Bronchial epithelial cell (primary cell): ENCODE measurements at regions not wholly inside any gene's neighbourhood (a gene's known extent, or its start where the extent isn't known, plus 50 kb on each side); places are given as distances from the start of the nearest gene placed in this dataset.

Experiments used
- DNase-seq: peaks from one replicate; pipeline ENCODE4 v3.0.0-alpha.2; 2010; ENCODE audit warnings: low read depth
- FAIRE-seq: peaks from 2 replicates; lab custom pipeline; 2011; peaks lifted over from hg19 to GRCh38; lab: Jason Lieb, UNC
- H3K27me3 ChIP-seq: 2 replicates; pipeline ENCODE4 v1.5.1; 2011; ENCODE audit warnings: low read length; ENCODE audit not compliant: control insufficient read depth, insufficient read depth
- H3K36me3 ChIP-seq: 2 replicates; pipeline ENCODE4 v1.5.1; 2011; ENCODE audit warnings: low read length; ENCODE audit not compliant: control insufficient read depth, insufficient read depth
- H3K4me3 ChIP-seq: 2 replicates; pipeline ENCODE4 v1.5.1; 2011; ENCODE audit warnings: mild to moderate bottlenecking, low read depth, low read length, control low read depth
- TF ChIP-seq, protein P1 (sequence below): IDR thresholded peaks from 2 replicates; pipeline ENCODE4 v1.5.1; 2011; ENCODE audit warnings: mild to moderate bottlenecking, moderate library complexity, low read length, control low read depth, inconsistent platforms; ENCODE audit not compliant: insufficient read depth, severe bottlenecking

- FAIRE-seq: no peak
- no peak for DNase-seq
- peaks cover 5% of the 10 kb centered on the region for H3K27me3 ChIP-seq
- no peak overlapping the region for H3K4me3 ChIP-seq
- TF ChIP-seq, protein P1, sequence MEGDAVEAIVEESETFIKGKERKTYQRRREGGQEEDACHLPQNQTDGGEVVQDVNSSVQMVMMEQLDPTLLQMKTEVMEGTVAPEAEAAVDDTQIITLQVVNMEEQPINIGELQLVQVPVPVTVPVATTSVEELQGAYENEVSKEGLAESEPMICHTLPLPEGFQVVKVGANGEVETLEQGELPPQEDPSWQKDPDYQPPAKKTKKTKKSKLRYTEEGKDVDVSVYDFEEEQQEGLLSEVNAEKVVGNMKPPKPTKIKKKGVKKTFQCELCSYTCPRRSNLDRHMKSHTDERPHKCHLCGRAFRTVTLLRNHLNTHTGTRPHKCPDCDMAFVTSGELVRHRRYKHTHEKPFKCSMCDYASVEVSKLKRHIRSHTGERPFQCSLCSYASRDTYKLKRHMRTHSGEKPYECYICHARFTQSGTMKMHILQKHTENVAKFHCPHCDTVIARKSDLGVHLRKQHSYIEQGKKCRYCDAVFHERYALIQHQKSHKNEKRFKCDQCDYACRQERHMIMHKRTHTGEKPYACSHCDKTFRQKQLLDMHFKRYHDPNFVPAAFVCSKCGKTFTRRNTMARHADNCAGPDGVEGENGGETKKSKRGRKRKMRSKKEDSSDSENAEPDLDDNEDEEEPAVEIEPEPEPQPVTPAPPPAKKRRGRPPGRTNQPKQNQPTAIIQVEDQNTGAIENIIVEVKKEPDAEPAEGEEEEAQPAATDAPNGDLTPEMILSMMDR: no peak
- H3K36me3 ChIP-seq: no peaks in the 10 kb centered on the region
Measured at GRCh38 chr2:8453904-8454302, 228.0 kb upstream of the ID2 start.

DNA sequence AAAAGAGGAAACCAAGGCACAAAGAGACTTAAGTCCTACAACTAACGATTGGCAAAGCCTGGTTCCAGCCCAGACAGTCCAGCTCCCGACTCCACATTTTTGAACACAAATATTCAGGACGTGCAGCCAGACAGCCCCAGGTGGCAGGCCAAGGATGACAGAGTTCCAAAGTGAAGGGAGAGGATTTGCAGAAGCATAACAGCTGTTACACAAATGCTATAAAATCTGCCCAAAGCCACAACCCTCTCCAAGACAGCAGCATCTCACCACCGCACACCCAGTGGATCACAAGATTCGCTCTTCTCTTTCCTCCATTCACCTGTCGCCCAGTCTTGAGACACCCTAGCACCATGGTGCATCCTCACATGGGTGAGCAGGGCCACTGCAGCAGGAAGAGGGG lies 227.1 kb upstream of the ID2 start:
- no peaks in the 10 kb centered on the region for H3K36me3 ChIP-seq
- no peak for FAIRE-seq
- DNase-seq: no peak

GRCh38 chr2:8455236-8456150 lies 226.4 kb upstream of the ID2 start:
- H3K27me3 ChIP-seq: peaks cover 5% of the 10 kb centered on the region
- TF ChIP-seq, protein P1: no peak
- no peak overlapping the region for H3K4me3 ChIP-seq
- FAIRE-seq (no peak), DNase-seq (no peak)
- H3K36me3 ChIP-seq: no peaks in the 10 kb centered on the region

More for the DNA sequence above, 227.1 kb upstream of the ID2 start:
- Histone ChIP-seq H3K27me3 (peaks cover 5% of the 10 kb centered on the region), H3K4me3 (no peak overlapping the region)
- TF ChIP-seq, protein P1: no peak

DNA sequence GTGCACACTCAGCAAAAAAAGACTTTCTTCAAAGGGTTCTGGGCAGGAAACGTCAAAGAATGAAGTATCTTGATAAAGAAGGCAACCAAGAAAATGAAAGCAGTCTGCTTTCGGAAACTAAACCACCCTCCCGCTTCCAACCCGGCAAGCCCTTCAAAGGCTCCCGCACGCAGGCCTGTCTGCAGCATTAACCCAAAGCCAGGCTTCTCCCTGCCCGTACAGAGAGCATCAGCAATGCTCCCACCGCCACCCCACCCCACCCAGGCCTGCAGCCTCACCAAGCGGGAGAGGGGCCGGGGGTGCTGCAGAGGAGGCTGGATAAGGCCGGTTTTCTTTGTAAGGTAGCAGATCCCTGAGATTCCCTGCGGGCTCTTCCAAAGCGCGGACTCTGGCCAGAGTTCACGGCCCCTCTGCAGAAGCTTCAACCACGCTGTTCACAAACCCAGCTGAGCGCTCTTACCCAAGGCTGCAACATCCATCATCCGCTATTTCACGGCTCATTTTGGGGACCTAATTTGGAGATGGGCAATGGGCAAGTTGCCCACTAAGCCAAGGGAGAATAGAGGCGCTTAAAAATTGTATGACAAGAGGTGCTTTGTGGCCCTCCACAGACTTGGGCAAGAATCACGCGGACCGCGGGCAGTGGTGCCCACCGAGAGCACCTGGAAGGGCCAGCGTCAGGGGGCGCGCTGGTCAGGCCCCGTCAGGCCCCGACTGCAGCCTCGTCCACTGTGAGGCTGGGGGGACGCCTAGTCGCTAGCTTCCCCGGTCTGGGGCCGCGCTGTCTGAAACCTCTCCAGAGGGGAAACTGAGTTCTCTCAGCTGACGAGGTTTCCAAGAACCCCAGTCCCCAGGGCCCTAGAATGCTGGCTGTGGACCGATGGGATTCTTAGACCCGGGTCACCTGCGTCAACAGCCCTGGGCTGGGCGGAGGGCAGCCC lies 225.4 kb upstream of the ID2 start:
- FAIRE-seq (no peak), DNase-seq (no peak)
- H3K4me3 ChIP-seq: no peak overlapping the region
- TF ChIP-seq, protein P1: no peak
- no peaks in the 10 kb centered on the region for H3K36me3 ChIP-seq
- peaks cover 5% of the 10 kb centered on the region for H3K27me3 ChIP-seq

- DNase-seq (no peak), FAIRE-seq (no peak)
- Histone ChIP-seq H3K4me3 (no peak overlapping the region), H3K27me3 (peaks cover 5% of the 10 kb centered on the region), H3K36me3 (no peaks in the 10 kb centered on the region)
- TF ChIP-seq, protein P1: no peak
Measured at GRCh38 chr2:8457092-8457481, 224.8 kb upstream of the ID2 start.
